ENCODE measurements at regions not wholly inside any gene's neighbourhood (a gene's known extent, or its start where the extent isn't known, plus 50 kb on each side); places are given as distances from the start of the nearest gene placed in this dataset.

- no peak for DNase-seq
These were observed 180.9 kb downstream of the ZNF621 start for GRCh38 chr3:40705663-40706062.

DNA sequence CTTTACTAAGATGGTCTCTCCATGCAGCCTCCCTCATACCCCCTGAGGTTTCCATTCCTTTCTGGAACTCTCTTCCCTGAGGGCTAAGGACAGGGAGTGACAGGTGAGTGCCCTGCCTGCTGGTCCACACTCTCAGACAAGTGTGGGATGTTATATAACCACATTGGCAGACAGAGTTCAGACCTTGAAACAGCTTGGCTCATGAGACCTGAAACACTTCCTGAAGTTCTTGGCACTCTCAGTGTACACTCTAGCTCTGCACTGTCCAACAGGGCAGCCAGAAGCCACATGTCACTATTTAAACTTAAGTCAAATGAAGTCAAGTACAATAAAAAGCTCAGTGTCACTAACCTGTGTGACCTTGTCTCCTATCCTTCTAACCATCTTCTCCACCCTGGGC is 188.5 kb downstream of the ZNF621 start:
- DNase-seq, result no peak

DNA sequence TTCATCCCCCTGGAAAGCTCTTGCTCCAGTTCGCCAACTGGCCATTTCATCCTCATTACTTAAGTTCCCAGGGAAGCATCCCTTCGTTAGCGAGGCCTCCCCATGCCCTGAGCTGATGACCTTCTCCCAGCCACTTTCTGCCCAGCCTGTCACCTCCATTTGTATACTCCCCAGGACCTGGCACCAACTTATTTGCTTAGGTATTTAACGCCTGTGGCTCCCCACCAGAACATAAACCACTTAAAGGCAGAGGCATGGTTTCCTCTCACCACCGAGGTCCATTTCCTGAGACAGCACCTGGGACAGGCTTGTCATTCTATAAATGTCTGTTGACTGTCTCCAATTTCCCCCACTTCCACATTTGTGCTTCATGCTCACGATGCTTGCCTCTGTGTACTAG is 189.0 kb downstream of the ZNF621 start:
- DNase-seq, result no peak

GRCh38 chr3:40714771-40715345 is 190.1 kb downstream of the ZNF621 start:
- no peak for DNase-seq

GRCh38 chr3:40715551-40715950 is 190.8 kb downstream of the ZNF621 start:
- DNase-seq, result no peak

DNA sequence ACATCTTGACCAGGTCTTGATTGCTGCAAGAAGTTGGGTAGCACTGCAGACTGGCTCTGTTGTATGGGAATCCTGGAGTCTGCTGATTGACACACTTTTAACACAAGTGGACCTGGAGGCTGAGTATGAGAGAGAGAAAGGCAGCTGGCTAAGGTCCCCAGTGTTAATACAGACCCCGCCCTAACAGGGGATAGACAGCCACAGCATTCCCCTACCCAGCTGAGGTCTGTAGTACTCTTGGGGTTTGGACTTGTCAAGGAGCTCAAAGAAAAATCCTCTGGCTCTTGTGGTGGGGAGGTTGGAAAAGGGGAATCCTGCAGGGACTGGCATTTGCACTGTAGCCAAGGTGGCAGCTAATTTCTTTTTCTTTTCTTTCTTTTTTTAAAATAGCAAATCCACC is 192.7 kb downstream of the ZNF621 start:
- no peak for DNase-seq

DNA sequence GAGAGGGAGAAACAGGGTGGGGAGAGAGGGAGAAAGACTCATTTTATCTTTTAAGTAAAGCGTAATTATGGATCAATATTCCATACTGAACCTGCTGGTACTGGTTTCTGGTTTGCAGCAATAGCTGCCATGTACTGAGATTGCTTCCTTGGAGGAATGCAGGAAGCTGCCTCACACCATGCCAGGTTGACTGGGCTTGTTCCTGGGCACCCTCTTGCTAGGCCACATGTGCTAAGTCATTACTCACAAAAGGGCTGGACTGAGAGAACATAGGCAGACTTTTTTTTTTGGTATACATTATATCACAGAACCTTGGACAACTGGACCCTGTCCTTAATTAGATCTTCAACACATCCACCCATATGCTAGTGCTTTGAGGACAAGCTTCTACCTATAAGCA is 193.4 kb downstream of the ZNF621 start:
- DNase-seq, result no peak

DNA sequence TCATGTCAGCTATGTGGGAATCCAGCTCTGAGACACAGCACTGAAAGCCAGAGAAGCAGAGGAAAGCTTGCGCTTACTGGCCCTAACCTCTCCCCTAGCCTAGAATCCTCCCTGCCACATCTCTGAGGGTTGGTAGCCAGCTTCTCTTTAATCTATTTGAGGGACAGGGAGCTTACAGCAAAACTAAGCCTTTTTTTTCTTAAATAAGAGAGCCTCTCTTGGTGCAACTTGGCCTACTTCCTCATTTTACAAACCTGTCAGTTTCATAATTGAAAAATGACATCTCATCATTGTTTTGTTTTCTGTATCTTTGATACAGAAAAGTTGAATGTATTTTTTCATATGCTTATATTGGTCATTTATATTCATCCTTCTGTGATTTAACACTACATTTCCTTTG is 193.9 kb downstream of the ZNF621 start:
- DNase-seq, result no peak

DNA sequence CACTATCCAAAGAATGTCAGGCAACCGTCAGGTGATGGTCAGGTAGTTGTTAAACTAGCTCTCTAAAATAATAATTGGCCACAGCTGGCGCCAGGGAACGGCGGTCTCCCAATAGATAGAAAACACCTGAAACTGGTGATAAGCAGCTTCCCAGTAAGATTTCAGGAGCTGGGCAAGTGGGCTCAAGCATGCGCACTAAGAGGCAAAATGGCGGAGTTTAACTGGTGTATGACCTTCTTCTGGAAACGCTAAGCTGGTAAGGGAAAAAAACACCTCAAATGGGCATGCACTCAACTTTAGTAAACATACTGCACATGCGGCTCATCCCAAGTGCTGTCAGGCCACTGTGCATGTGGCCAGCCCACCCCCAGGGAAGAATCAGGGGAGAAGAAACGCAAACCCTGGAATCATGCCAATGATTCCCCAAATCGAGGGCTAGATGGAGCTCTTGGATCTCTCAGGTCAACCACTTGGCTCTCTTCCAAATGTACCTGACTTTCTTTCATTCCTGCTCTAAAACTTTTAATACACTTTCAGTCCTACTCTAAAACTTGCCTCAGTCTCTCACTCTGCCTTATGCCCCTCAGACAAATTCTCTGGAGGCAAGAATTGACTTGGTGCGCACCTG is 195.0 kb downstream of the ZNF621 start:
- DNase-seq, result no peak

GRCh38 chr3:40720341-40720740 is 195.6 kb downstream of the ZNF621 start:
- DNase-seq, result no peak

DNA sequence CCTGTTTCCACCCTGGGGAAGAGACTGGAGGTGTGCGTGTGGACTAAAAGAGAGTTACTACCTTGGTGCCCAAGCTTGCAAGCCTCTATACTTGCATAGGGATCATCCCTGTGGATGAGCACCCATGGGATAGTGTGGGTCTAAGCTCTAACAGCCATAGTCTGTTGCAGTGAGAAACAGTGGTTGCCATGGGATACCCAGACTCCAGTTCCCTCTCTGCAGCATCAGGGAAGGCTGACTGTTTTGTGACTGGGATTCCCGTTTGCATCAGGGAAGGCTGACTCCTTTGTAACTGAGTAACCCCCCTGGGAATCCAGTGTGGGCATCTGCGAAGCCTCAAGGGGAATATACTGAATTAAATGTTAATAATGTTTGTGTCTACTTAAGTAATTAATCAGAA is 196.1 kb downstream of the ZNF621 start:
- no peak for DNase-seq

DNA sequence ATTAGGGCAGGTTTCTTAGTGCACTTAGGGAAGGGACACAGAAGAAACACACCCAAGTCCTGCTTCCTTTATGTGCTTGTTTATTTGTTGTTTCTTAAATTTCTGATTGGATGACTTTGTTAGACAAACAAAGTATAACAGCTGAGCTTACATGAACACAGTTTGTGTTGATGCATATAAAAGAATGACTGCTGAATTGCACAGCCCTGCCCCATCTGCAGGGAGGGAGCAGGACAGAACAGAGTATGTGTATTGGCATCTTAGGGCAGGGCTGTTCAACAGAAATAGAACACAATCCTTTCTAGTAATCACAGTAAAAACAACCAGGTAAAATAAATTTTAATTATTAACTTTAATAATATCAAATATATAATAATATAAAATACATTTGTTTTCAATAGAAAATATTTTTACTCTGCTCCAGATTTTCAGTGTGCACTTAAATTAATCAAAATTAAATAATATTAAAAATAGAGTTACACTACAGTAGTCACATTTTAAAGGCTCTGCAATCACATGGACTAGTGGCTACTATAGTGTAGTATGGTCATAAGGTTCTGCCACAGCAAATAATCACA is 198.4 kb downstream of the ZNF621 start:
- no peak for DNase-seq

DNA sequence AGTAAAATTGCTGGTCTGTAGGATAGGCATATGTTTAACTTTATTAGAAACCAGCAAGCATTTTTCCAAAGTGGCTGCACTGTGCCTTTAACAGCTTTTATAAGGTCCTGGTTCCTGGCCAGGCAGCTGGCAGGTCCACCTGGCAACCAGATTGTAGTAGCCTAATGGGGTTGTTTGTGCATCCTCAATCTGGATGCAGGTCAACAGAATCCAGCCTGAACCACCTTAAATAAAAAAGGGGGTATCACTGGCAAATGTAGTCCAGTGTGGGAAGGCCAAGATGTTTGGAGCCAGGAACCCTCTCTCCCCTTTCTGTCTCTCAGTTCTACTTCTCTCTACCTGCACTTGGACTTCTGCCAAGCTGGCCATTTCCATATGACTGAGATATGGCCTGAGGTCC is 200.3 kb downstream of the ZNF621 start:
- no peak for DNase-seq

GRCh38 chr3:40731445-40731844 is 206.7 kb downstream of the ZNF621 start:
- DNase-seq, result no peak

GRCh38 chr3:40736943-40737342 is 212.2 kb downstream of the ZNF621 start:
- DNase-seq, result no peak

DNA sequence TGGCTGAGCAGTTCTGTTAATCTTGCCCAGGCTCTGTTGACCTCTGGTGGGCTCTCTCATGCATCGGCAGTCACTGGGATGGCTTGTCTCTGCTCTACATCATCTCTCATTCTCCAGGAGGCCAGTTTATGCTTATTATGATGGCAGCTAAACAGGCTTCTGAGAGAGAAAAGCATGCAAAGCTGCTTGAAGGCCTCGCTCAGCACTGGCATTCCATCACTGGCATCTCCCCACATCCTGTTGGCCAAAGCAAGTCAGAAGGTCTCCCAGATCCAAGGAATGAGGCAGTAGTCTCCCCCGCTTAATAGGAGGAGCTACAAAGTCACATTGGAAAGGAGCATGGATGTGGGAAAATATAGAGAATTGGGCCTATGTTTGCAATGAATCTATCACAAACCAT is 212.6 kb downstream of the ZNF621 start:
- no peak for DNase-seq

DNA sequence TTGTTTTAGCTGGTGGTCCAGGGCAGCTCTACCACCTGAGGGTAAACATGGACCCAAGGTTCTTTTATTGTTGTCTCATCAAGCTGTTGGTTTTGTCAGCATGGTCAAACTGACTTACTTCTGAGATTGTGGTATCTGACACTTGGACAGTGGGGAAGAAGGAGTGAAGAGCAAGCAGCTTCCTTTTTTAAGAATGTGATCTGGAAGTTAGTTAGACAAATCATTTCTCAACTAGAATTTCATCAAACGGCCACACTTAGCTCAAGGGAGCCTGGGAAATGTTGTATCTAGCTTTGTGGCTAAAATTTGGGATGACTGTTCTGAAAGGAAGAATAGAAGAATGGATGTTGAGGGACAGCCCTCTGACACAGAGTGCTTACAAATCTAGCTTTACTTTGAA is 215.2 kb downstream of the ZNF621 start:
- DNase-seq, result no peak

DNA sequence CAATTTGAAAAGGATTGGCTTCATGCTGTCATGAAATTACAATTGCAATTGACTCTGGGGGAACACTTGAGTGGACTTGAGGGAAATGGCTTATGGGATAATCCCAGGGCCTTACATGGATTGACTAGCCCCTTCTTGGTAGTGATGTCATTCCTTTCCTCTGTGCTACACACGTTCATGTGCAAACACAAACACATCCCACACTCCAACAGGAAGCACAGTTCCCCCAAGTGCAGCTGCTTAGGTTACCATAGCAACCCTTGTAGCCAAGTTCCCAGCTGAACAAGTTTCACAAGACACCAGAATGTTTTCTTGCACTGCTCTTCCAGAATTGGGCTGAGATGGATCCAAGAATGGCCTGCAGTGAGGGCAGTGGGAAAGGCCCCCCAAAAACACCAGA is 217.0 kb downstream of the ZNF621 start:
- no peak for DNase-seq

- no peak for DNase-seq
These were observed 220.8 kb downstream of the ZNF621 start for GRCh38 chr3:40745381-40746106.

DNA sequence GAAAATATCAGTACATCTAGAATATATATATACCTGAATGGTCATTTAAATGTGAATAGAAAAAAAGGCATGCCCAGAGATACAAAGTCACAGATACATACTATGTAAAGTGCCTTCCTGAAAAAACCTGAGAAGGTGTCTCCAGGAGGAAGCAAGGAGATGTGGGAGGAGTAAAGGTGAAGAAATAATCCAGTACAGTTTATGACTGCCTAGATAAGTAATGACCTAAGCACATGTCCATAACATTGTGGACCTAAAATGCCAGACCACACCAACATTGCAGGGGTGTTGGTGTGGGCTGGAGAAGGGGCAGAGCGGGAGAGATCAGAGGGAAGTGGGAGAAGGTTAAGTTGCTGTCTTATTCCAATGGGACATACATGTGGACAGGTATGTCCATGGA is 226.9 kb downstream of the ZNF621 start:
- no peak for DNase-seq

DNA sequence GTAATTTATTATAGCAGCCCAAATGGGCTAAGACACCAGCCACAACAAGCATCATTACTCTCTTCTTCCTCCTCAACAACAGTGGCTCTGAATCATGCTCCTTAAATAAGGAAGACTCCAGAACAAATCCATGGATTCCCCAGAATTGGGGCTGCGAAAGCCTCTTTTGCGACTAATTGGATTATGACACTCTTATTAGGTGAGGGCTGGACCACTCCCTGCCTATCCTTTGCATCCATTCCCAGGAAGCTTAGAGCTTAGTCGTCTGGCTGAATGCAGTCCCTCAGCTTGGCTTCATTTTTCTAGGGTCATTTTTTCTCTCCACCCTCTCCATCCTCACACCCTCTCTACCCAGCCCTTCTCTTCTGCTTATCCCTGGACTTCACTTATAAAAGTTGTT is 227.7 kb downstream of the ZNF621 start:
- DNase-seq, result no peak

GRCh38 chr3:40753291-40753770 is 228.6 kb downstream of the ZNF621 start:
- no peak for DNase-seq

GRCh38 chr3:40753951-40754350 is 229.2 kb downstream of the ZNF621 start:
- DNase-seq, result no peak

GRCh38 chr3:40754994-40755393 is 230.2 kb downstream of the ZNF621 start:
- DNase-seq, result no peak

Measured in stimulated activated CD4-positive, alpha-beta T cell treated with anti-CD3 and anti-CD28 coated beads, Interleukin-2, amount 100 ng/mL, for 24 hours (primary cell).